ENCODE measurements at regions not wholly inside any gene's neighbourhood (a gene's known extent, or its start where the extent isn't known, plus 50 kb on each side); places are given as distances from the start of the nearest gene placed in this dataset.

GRCh38 chr1:234918961-234919761 lies 209.5 kb downstream of the TOMM20 start:
- no peaks in the 10 kb centered on the region for H3K9me3 ChIP-seq
- H3K27ac ChIP-seq, result peak overlapping the region; percentile 87
- intact Hi-C loops (cut with DNase I), result no loop called here
- H3K4me3 ChIP-seq, result no peak overlapping the region
- peak; percentile 60 for DNase-seq
- TF ChIP-seq CTCF (IDR thresholded peaks at IDR 0.05), result no peak
- H3K4me1 ChIP-seq, result peaks cover 64% of the 10 kb centered on the region
- peak; percentile 34 for ATAC-seq
- no peaks in the 10 kb centered on the region for H3K27me3 ChIP-seq
- H3K36me3 ChIP-seq, result no peaks in the 10 kb centered on the region

- H3K27me3 ChIP-seq, result no peaks in the 10 kb centered on the region
- peak overlapping the region; percentile 87 for H3K27ac ChIP-seq
- TF ChIP-seq CTCF (IDR thresholded peaks at IDR 0.05), result no peak
- H3K4me1 ChIP-seq, result peaks cover 72% of the 10 kb centered on the region
- H3K36me3 ChIP-seq, result no peaks in the 10 kb centered on the region
- DNase-seq, result peak; percentile 62
- ATAC-seq, result peak; percentile 58
- intact Hi-C loops (cut with DNase I), result no loop called here
- H3K9me3 ChIP-seq, result no peaks in the 10 kb centered on the region
- H3K4me3 ChIP-seq, result no peak overlapping the region
These were observed 210.3 kb downstream of the TOMM20 start for GRCh38 chr1:234918181-234918841.

GRCh38 chr1:234917495-234918180 lies 211.0 kb downstream of the TOMM20 start:
- no peaks in the 10 kb centered on the region for H3K36me3 ChIP-seq
- no peaks in the 10 kb centered on the region for H3K9me3 ChIP-seq
- H3K4me1 ChIP-seq, result peaks cover 79% of the 10 kb centered on the region
- ATAC-seq (no peak), DNase-seq (peak; percentile 68)
- intact Hi-C loops (cut with DNase I), result no loop called here
- no peak for TF ChIP-seq CTCF (IDR thresholded peaks at IDR 0.05)
- no peaks in the 10 kb centered on the region for H3K27me3 ChIP-seq
- H3K4me3 ChIP-seq, result no peak overlapping the region
- peak overlapping the region; percentile 87 for H3K27ac ChIP-seq

GRCh38 chr1:234916840-234917239 lies 211.8 kb downstream of the TOMM20 start:
- DNase-seq (no peak), ATAC-seq (no peak)
- H3K9me3 ChIP-seq, result no peaks in the 10 kb centered on the region
- intact Hi-C loops (cut with DNase I), result no loop called here
- TF ChIP-seq CTCF (IDR thresholded peaks at IDR 0.05), result no peak
- no peaks in the 10 kb centered on the region for H3K36me3 ChIP-seq
- peaks cover 87% of the 10 kb centered on the region for H3K4me1 ChIP-seq
- peak overlapping the region; percentile 87 for H3K27ac ChIP-seq
- no peaks in the 10 kb centered on the region for H3K27me3 ChIP-seq
- H3K4me3 ChIP-seq, result no peak overlapping the region

GRCh38 chr1:234915924-234916675 lies 212.5 kb downstream of the TOMM20 start:
- intact Hi-C loops (cut with DNase I), result no loop called here
- ATAC-seq, result no peak
- peaks cover 86% of the 10 kb centered on the region for H3K4me1 ChIP-seq

More at GRCh38 chr1:234915924-234916675, 212.5 kb downstream of the TOMM20 start:
- DNase-seq, result no peak
- no peak for TF ChIP-seq CTCF (IDR thresholded peaks at IDR 0.05)
- Histone ChIP-seq H3K9me3 (no peaks in the 10 kb centered on the region), H3K4me3 (no peak overlapping the region), H3K36me3 (no peaks in the 10 kb centered on the region), H3K27me3 (no peaks in the 10 kb centered on the region), H3K27ac (peak overlapping the region; percentile 87)
